Stomach (tissue), 8 donors: ENCODE measurements at regions not wholly inside any gene's neighbourhood (a gene's known extent, or its start where the extent isn't known, plus 50 kb on each side); places are given as distances from the start of the nearest gene placed in this dataset.

Source experiments
- DNase-seq, 2 donors: peaks; one replicate each; pipeline versions ENCODE4 v3.0.0 to v3.0.0-alpha.2; 2013 to 2019
- H3K27ac ChIP-seq, 5 donors: fragments of 200-600 bp in 4 of 5; sonication (generic) in 4 of 5; one replicate each; pipeline ENCODE4 v1.5.1; 2013 to 2019; ENCODE audit warnings: mild to moderate bottlenecking in 1 of 5, moderate library complexity in 1 of 5
- H3K27me3 ChIP-seq, 3 donors: fragments of 200-600 bp; sonication (generic); one replicate each; pipeline ENCODE4 v1.5.1; 2017 to 2019; ENCODE audit warnings: mixed run types in 1 of 3
- H3K36me3 ChIP-seq, 4 donors: fragments of 200-600 bp; sonication (generic); 1 replicate in 3 of 4; 2 replicates in 1 of 4; pipeline ENCODE4 v1.5.1; 2016 to 2019
- H3K4me1 ChIP-seq, 4 donors: fragments of 200-600 bp; sonication (generic); one replicate each; pipeline ENCODE4 v1.5.1; 2016 to 2019
- H3K4me3 ChIP-seq, 4 donors: fragments of 200-600 bp; sonication (generic) in 3 of 4; one replicate each; pipeline ENCODE4 v1.5.1; 2016 to 2019; ENCODE audit warnings: mild to moderate bottlenecking in 1 of 4
- H3K9me3 ChIP-seq, 4 donors: fragments of 200-600 bp; sonication (generic); one replicate each; pipeline ENCODE4 v1.5.1; 2016 to 2019
- EP300 ChIP-seq: sonication (generic); formaldehyde crosslinking; IDR thresholded peaks from one replicate; pipeline ENCODE4 v1.6.1; 2017; ENCODE audit warnings: antibody characterized with exemption
- POLR2A ChIP-seq, 4 donors: fragments of 450-650 bp; IDR thresholded peaks; one replicate each; pipeline ENCODE4 v1.6.1; 2016; ENCODE audit warnings: antibody characterized with exemption in 4 of 4, control low read depth in 2 of 4, mild to moderate bottlenecking in 1 of 4, moderate library complexity in 1 of 4
- POLR2AphosphoS5 ChIP-seq, 3 donors: sonication (generic); formaldehyde crosslinking; IDR thresholded peaks; one replicate each; pipeline ENCODE4 v1.6.1; 2016; ENCODE audit warnings: antibody characterized with exemption in 3 of 3
- WGBS, 5 donors: extraction: QIAGEN DNeasy Blood & Tissue Kit in 3 of 5; methylation state at CpG; one replicate each; pipeline versions ENCODE4 v1.1.5 to v1.1.7; 2013 to 2018; 5-methylcytosine and 5-hydroxymethylcytosine counted together
- intact Hi-C: fragments of 100-400 bp; cut with DNase I; formaldehyde crosslinking; loops from one replicate; pipeline ENCODE4 v1.15.1; 2023; ENCODE audit warnings: low total_unique reads
- TF ChIP-seq, protein P1 (sequence below), 7 experiments: fragments of 450-650 bp in 4 of 7; fragments of 200-600 bp in 3 of 7; sonication (generic) in 3 of 7; IDR thresholded peaks; one replicate each; pipeline ENCODE4 v1.5.1; 2016 to 2019; ENCODE audit warnings: antibody characterized with exemption in 7 of 7, control low read depth in 2 of 7, mild to moderate bottlenecking in 1 of 7
- donor health status: healthy with polysubstance abuse.
- donor health status: Bipolar disorder and iron deficiency.
- donor health status: healthy.

DNA sequence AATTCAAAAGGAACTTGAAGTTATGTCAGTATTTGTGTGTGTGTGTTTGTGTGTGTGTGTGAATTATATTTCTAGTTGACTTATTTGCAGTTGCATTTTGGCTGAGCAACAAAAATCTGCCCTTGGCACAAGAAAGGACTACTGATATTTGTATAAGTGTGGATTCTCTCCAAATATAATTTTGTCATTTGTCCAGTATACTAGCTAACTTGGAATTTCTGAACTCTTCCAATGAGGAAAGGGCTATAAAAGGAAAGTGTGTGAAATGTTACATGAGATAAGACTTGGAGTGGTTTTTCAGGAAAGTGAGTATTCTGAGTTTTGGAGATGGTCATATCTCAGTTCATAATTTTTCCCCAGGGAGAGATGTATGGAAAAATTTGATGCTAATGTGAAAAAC, 1384.1 kb upstream of the B3GALT2 start:
- Histone ChIP-seq H3K36me3 (no peaks in the 10 kb centered on the region), H3K27ac (no peak overlapping the region), H3K4me1 (no peaks in the 10 kb centered on the region), H3K27me3 (no peaks in the 10 kb centered on the region), H3K9me3 (peaks cover 0 to 3% (median 0%) of the 10 kb centered on the region in 4 donors), H3K4me3 (no peak overlapping the region)
- intact Hi-C loops, result no loop called here
- TF ChIP-seq POLR2AphosphoS5 (IDR thresholded peaks at IDR 0.05), result no peak
- TF ChIP-seq, protein P1, sequence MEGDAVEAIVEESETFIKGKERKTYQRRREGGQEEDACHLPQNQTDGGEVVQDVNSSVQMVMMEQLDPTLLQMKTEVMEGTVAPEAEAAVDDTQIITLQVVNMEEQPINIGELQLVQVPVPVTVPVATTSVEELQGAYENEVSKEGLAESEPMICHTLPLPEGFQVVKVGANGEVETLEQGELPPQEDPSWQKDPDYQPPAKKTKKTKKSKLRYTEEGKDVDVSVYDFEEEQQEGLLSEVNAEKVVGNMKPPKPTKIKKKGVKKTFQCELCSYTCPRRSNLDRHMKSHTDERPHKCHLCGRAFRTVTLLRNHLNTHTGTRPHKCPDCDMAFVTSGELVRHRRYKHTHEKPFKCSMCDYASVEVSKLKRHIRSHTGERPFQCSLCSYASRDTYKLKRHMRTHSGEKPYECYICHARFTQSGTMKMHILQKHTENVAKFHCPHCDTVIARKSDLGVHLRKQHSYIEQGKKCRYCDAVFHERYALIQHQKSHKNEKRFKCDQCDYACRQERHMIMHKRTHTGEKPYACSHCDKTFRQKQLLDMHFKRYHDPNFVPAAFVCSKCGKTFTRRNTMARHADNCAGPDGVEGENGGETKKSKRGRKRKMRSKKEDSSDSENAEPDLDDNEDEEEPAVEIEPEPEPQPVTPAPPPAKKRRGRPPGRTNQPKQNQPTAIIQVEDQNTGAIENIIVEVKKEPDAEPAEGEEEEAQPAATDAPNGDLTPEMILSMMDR (IDR thresholded peaks at IDR 0.05), result no peak
- no peak for TF ChIP-seq POLR2A (IDR thresholded peaks at IDR 0.05)
- TF ChIP-seq EP300, result no peak
- DNase-seq, result peak in 1 of 2 donors; percentile 64

DNA sequence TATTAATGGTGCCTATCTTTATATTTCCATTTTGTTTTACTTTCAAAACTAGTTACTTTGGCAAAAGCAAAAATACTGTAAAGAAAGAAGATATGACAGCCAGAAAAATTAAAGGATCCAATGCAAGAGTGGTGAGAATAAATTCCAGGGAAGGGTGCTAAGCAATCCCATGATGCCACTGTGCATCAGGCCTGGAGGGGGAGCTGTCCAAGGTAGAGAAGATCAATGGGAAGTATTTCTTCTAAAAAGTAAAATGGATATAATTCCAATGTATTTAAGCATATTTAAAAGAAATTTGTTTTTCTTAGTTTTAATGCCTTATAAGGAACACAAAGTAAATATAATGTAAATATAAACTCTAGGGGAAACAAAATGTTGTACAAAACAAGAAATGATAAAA, 1382.2 kb upstream of the B3GALT2 start:
- no peak overlapping the region for H3K27ac ChIP-seq
- peaks cover 0 to 3% (median 0%) of the 10 kb centered on the region in 4 donors for H3K9me3 ChIP-seq
- no peaks in the 10 kb centered on the region for H3K36me3 ChIP-seq
- no peak overlapping the region for H3K4me3 ChIP-seq
- no peak for TF ChIP-seq EP300
- TF ChIP-seq, protein P1 (IDR thresholded peaks at IDR 0.05), result no peak
- no peak for TF ChIP-seq POLR2A (IDR thresholded peaks at IDR 0.05)
- no peak for TF ChIP-seq POLR2AphosphoS5 (IDR thresholded peaks at IDR 0.05)
- intact Hi-C loops, result no loop called here
- no peaks in the 10 kb centered on the region for H3K4me1 ChIP-seq
- no peaks in the 10 kb centered on the region for H3K27me3 ChIP-seq
- no peak for DNase-seq

DNA sequence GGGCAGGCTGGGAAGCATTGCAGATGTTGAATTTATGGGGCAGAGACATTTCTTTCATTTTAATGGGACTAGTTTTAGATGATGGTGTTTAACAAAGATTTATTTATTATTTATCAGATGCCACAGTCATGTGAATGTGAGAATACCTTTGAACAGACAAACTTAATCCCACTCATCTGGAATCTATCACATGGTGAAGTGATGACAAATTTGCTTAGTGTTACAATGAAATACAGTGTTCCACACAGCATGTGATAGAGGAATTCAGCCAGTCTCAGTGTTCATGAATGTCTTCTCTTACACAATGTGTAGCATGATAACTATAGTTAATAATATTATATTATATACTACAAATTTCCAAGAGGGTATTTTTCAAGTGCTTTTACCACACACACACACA, 1361.7 kb upstream of the B3GALT2 start:
- no peak for DNase-seq
- Histone ChIP-seq H3K27me3 (no peaks in the 10 kb centered on the region), H3K4me3 (no peak overlapping the region), H3K4me1 (no peaks in the 10 kb centered on the region), H3K27ac (no peak overlapping the region), H3K36me3 (no peaks in the 10 kb centered on the region), H3K9me3 (peaks cover 0 to 6% (median 2%) of the 10 kb centered on the region in 4 donors)
- intact Hi-C loops, result no loop called here
- TF ChIP-seq EP300, result no peak
- TF ChIP-seq, protein P1 (IDR thresholded peaks at IDR 0.05), result no peak
- TF ChIP-seq POLR2A (IDR thresholded peaks at IDR 0.05), result no peak
- no peak for TF ChIP-seq POLR2AphosphoS5 (IDR thresholded peaks at IDR 0.05)

DNA sequence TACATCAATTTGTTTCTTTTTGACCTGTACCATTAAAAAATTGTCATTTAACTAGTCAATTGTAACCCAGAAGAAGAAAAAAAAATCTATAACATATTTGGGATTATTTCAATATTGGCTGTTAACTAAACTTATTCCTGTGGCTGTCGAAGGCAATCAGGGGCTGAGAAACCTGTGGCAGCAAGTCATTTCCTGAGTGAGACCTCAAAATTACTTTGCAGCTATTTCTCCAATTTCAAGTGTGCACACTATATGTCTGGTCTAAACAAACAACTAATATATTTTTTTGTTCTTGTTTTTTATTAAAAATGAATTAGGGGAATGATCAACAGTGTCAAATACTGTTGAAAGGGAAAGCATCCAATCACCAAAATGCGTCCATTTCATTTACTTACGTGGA, 1357.6 kb upstream of the B3GALT2 start:
- Histone ChIP-seq H3K27me3 (no peaks in the 10 kb centered on the region), H3K4me3 (no peak overlapping the region), H3K4me1 (no peaks in the 10 kb centered on the region), H3K36me3 (no peaks in the 10 kb centered on the region), H3K9me3 (peaks cover 0 to 19% (median 2%) of the 10 kb centered on the region in 4 donors), H3K27ac (no peak overlapping the region)
- intact Hi-C loops, result no loop called here
- WGBS, 5 donors, result 75 to 92% (median 86%) methylated on average over 3 of the region's 3 CpGs
- no peak for TF ChIP-seq EP300
- no peak for TF ChIP-seq POLR2A (IDR thresholded peaks at IDR 0.05)
- TF ChIP-seq, protein P1 (IDR thresholded peaks at IDR 0.05), result no peak
- TF ChIP-seq POLR2AphosphoS5 (IDR thresholded peaks at IDR 0.05), result no peak
- no peak for DNase-seq
